ENCODE measurements at regions not wholly inside any gene's neighbourhood (a gene's known extent, or its start where the extent isn't known, plus 50 kb on each side); places are given as distances from the start of the nearest gene placed in this dataset.

DNA sequence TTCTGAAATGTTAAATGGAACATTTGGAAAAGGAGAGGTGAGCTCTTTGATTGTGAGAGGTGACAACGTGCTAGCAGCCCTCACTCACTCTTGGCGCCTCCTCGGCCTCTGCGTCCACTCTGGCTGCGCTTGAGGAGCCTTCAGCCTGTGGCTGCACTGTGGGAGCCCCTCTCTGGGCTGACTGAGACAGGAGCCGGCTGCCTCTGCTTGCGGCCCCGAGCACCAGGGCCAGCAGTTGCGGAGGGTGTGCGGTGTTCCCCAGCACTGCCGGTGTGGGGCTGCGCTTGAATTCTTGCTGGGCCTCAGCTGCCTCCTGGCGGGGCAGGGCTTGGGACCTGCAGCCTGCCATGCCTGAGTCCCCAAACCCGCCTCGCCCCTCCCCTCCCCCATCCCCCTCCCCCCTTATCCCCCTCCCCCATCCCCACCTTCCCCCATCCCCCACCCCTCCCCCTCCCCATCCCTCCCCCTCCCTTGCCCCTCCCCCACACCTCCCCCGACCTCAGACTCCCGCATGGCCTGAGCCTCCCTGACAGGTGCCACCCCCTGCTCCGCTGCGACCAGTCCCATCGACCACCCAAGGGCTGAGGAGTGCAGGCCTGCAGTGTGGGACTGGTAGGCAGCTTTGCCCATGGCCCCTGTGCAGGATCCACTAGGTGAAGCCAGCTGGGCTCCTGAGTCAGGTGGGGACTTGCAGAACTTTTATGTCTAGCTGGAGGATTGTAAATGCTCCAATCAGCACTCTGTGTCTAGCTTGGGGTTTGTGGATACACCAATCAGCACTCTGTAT lies 411.0 kb downstream of the OLFM4 start:
- TF ChIP-seq, protein P1, sequence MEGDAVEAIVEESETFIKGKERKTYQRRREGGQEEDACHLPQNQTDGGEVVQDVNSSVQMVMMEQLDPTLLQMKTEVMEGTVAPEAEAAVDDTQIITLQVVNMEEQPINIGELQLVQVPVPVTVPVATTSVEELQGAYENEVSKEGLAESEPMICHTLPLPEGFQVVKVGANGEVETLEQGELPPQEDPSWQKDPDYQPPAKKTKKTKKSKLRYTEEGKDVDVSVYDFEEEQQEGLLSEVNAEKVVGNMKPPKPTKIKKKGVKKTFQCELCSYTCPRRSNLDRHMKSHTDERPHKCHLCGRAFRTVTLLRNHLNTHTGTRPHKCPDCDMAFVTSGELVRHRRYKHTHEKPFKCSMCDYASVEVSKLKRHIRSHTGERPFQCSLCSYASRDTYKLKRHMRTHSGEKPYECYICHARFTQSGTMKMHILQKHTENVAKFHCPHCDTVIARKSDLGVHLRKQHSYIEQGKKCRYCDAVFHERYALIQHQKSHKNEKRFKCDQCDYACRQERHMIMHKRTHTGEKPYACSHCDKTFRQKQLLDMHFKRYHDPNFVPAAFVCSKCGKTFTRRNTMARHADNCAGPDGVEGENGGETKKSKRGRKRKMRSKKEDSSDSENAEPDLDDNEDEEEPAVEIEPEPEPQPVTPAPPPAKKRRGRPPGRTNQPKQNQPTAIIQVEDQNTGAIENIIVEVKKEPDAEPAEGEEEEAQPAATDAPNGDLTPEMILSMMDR (IDR thresholded peaks at IDR 0.05): no peak
- no peak for TF ChIP-seq POLR2A (IDR thresholded peaks at IDR 0.05)

All from uterus (tissue), 2 donors.